ENCODE measurements at regions not wholly inside any gene's neighbourhood (a gene's known extent, or its start where the extent isn't known, plus 50 kb on each side); places are given as distances from the start of the nearest gene placed in this dataset.

GRCh38 chr5:124652892-124653441, 93.5 kb downstream of the ZNF608 start:
- TF ChIP-seq CTCF (IDR thresholded peaks at IDR 0.05; ENCODE audit: extremely low read depth, insufficient read depth, missing control alignments), result no peak
- DNase-seq (ENCODE audit: low spot score), result no peak
- in situ Hi-C loops (cut with MboI; ENCODE audit: low pct_unique_long_range_greater_than_20kb, low sequenced_read_pairs, unreplicated experiment), result loop anchor here (10.0 kb wide), 1 partner anchor 52 kb away; no protein-coding TSS in a partner anchor

GRCh38 chr5:124652514-124652819, 94.0 kb downstream of the ZNF608 start:
- no peak for DNase-seq (ENCODE audit: low spot score)

GRCh38 chr5:124651663-124652513, 94.6 kb downstream of the ZNF608 start:
- peak; percentile 63 for DNase-seq (ENCODE audit: low spot score)
- in situ Hi-C loops (cut with MboI; ENCODE audit: low pct_unique_long_range_greater_than_20kb, low sequenced_read_pairs, unreplicated experiment), result loop anchor here (10.0 kb wide), 1 partner anchor 53 kb away; no protein-coding TSS in a partner anchor
- TF ChIP-seq CTCF (IDR thresholded peaks at IDR 0.05; ENCODE audit: extremely low read depth, insufficient read depth, missing control alignments), result no peak

More at GRCh38 chr5:124652514-124652819, 94.0 kb downstream of the ZNF608 start:
- no peak for TF ChIP-seq CTCF (IDR thresholded peaks at IDR 0.05; ENCODE audit: extremely low read depth, insufficient read depth, missing control alignments)
- in situ Hi-C loops (cut with MboI; ENCODE audit: low pct_unique_long_range_greater_than_20kb, low sequenced_read_pairs, unreplicated experiment), result loop anchor here (10.0 kb wide), 1 partner anchor 52 kb away; no protein-coding TSS in a partner anchor

GRCh38 chr5:124650951-124651662, 95.3 kb downstream of the ZNF608 start:
- no peak for TF ChIP-seq CTCF (IDR thresholded peaks at IDR 0.05; ENCODE audit: extremely low read depth, insufficient read depth, missing control alignments)
- in situ Hi-C loops (cut with MboI; ENCODE audit: low pct_unique_long_range_greater_than_20kb, low sequenced_read_pairs, unreplicated experiment), result loop anchor here (10.0 kb wide), 1 partner anchor 54 kb away; no protein-coding TSS in a partner anchor

GRCh38 chr5:124650147-124650561, 96.3 kb downstream of the ZNF608 start:
- peak; percentile 79 for DNase-seq (ENCODE audit: low spot score)
- no peak for TF ChIP-seq CTCF (IDR thresholded peaks at IDR 0.05; ENCODE audit: extremely low read depth, insufficient read depth, missing control alignments)
- in situ Hi-C loops (cut with MboI; ENCODE audit: low pct_unique_long_range_greater_than_20kb, low sequenced_read_pairs, unreplicated experiment), result loop anchor here (10.0 kb wide), 1 partner anchor 55 kb away; no protein-coding TSS in a partner anchor

More at GRCh38 chr5:124650951-124651662, 95.3 kb downstream of the ZNF608 start:
- DNase-seq (ENCODE audit: low spot score), result no peak

GRCh38 chr5:124649491-124650146, 96.8 kb downstream of the ZNF608 start:
- in situ Hi-C loops (cut with MboI; ENCODE audit: low pct_unique_long_range_greater_than_20kb, low sequenced_read_pairs, unreplicated experiment), result loop anchor here (10.0 kb wide), 1 partner anchor 55 kb away; no protein-coding TSS in a partner anchor
- no peak for TF ChIP-seq CTCF (IDR thresholded peaks at IDR 0.05; ENCODE audit: extremely low read depth, insufficient read depth, missing control alignments)
- peak; percentile 84 for DNase-seq (ENCODE audit: low spot score)
